ENCODE measurements at regions not wholly inside any gene's neighbourhood (a gene's known extent, or its start where the extent isn't known, plus 50 kb on each side); places are given as distances from the start of the nearest gene placed in this dataset.
A peak's percentile ranks its signal among the peaks of the same experiment; 100 is the strongest.

DNA sequence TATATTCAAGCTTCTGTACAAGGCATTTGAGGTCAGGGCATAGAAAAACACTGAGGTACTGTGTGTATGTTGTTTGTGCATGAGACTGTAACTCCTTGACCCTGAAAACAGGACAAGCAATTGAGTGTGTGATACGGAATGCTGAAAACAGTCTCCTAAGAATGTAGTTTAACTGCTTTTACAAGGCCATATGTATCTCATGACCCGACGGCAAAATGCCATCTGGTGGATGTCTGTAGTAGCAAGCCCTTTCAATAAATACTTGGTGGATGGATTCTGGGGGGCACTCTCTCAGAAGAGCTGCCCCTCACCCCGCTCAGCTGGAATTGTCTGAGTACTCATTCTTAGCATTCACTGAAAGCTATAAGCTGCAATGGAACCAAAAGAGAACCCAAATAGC lies 69.3 kb upstream of the EYS start:
- no peak overlapping the region for H3K4me2 ChIP-seq (ENCODE audit: insufficient read depth, low read length, poor library complexity, severe bottlenecking)
- H2AFZ ChIP-seq (ENCODE audit: low read length) = no peak overlapping the region
- H3K9ac ChIP-seq (ENCODE audit: low read depth, low read length, poor library complexity) = no peak overlapping the region
- H2BK5ac ChIP-seq (ENCODE audit: low read length) = no peak overlapping the region
- no peaks in the 10 kb centered on the region for H3K9me3 ChIP-seq (replicated peaks in 1 of 2; ENCODE audit: control insufficient read depth in 2 of 2, insufficient read depth in 1 of 2, low read depth in 1 of 2, low read length in 2 of 2)
- H3K27me3 ChIP-seq (ENCODE audit: control insufficient read depth in 3 of 3, insufficient read depth in 3 of 3, low read depth in 1 of 3, low read length in 3 of 3) = no peaks in the 10 kb centered on the region
- no peak overlapping the region for H2BK15ac ChIP-seq (ENCODE audit: low read length)
- no peak overlapping the region for H4K91ac ChIP-seq (ENCODE audit: low read depth, low read length, poor library complexity)
- H3K18ac ChIP-seq (ENCODE audit: low read length) = no peak overlapping the region
- H3K4ac ChIP-seq (ENCODE audit: low read length) = no peak overlapping the region
- WGBS, 2 donors (ENCODE audit: extremely low coverage in 2 of 2, insufficient read length in 2 of 2, insufficient replicate concordance in 1 of 2) = no CpG with 5 or more reads among the region's 4 CpGs
- DNase-seq (ENCODE audit: low spot score) = no peak
- H2BK120ac ChIP-seq (ENCODE audit: low read depth, low read length) = no peak overlapping the region
- H3K4me1 ChIP-seq (ENCODE audit: control insufficient read depth in 2 of 2, insufficient read depth in 1 of 2, low read depth in 1 of 2, low read length in 2 of 2) = no peaks in the 10 kb centered on the region
- no peaks in the 10 kb centered on the region for H3K36me3 ChIP-seq (replicated peaks in 1 of 2; ENCODE audit: control insufficient read depth in 2 of 2, insufficient read depth in 2 of 2, low read length in 2 of 2)
- no peak overlapping the region for H3K23ac ChIP-seq (ENCODE audit: low read depth, low read length, poor library complexity)
- H4K8ac ChIP-seq (ENCODE audit: low read depth, low read length) = no peak overlapping the region
- no peak overlapping the region for H2AK5ac ChIP-seq (ENCODE audit: low read depth, low read length)
- no peak overlapping the region for H3K27ac ChIP-seq (replicated peaks; ENCODE audit: low read length)
- no peaks in the 10 kb centered on the region for H3K79me1 ChIP-seq (ENCODE audit: low read depth, low read length)
- no peak overlapping the region for H2BK12ac ChIP-seq (ENCODE audit: low read length)
- H3K14ac ChIP-seq (ENCODE audit: low read length) = no peak overlapping the region
- no peak overlapping the region for H3K4me3 ChIP-seq (ENCODE audit: low read length in 2 of 2)

DNA sequence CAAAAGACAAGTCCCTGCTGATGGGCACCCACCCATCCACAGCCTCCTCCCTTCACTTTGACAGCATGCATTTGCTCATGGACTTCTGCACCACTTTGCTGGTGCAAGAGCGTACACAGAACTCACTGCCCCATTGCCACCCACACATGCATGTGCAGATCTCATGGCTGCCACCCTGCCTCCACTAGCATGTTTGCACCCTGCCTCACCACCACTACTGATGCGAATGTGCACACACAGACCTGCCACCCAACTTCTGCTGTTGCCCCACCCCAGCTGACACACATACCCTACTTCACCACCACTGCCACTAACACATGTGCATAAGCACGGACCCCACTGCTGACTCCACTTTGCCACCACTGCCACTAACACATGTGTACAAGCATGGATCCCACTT lies 64.9 kb upstream of the EYS start:
- Histone ChIP-seq H3K23ac (ENCODE audit: low read depth, low read length, poor library complexity) (no peak overlapping the region), H3K36me3 (replicated peaks in 1 of 2; ENCODE audit: control insufficient read depth in 2 of 2, insufficient read depth in 2 of 2, low read length in 2 of 2) (no peaks in the 10 kb centered on the region)

DNA sequence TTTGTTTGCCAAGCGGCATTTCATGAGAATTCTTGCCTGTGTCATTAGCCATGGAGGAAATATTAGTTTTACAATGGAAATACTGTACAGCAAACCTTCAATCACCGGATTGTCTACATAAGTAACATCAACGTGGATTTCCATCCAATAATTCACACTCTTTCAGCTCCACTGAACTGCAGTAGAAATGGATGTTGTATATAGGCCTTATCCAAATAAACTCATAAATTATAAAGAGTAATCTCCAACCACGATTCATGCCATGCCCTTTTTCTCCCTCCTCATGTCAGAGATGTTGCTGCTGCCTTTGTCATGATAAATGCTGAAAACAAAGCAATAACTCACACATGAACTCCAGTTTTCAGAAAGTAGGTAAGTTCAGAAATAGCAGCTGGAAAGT lies 54.9 kb upstream of the EYS start:
- no peak overlapping the region for H2AK5ac ChIP-seq (ENCODE audit: low read depth, low read length)
- no peak for DNase-seq (ENCODE audit: low spot score)
- no peaks in the 10 kb centered on the region for H3K27me3 ChIP-seq (ENCODE audit: control insufficient read depth in 3 of 3, insufficient read depth in 3 of 3, low read depth in 1 of 3, low read length in 3 of 3)
- H2BK12ac ChIP-seq (ENCODE audit: low read length) = no peak overlapping the region
- H3K27ac ChIP-seq (replicated peaks; ENCODE audit: low read length) = no peak overlapping the region
- H2BK5ac ChIP-seq (ENCODE audit: low read length) = no peak overlapping the region
- H3K9me3 ChIP-seq (replicated peaks in 1 of 2; ENCODE audit: control insufficient read depth in 2 of 2, insufficient read depth in 1 of 2, low read depth in 1 of 2, low read length in 2 of 2) = no peaks in the 10 kb centered on the region
- no peak overlapping the region for H2BK15ac ChIP-seq (ENCODE audit: low read length)
- no peaks in the 10 kb centered on the region for H3K36me3 ChIP-seq (replicated peaks in 1 of 2; ENCODE audit: control insufficient read depth in 2 of 2, insufficient read depth in 2 of 2, low read length in 2 of 2)
- H3K9ac ChIP-seq (ENCODE audit: low read depth, low read length, poor library complexity) = no peak overlapping the region
- no peak overlapping the region for H3K4ac ChIP-seq (ENCODE audit: low read length)
- no peak overlapping the region for H3K4me3 ChIP-seq (ENCODE audit: low read length in 2 of 2)
- no peak overlapping the region for H4K8ac ChIP-seq (ENCODE audit: low read depth, low read length)
- no CpG with 5 or more reads among the region's 4 CpGs for WGBS, 2 donors (ENCODE audit: extremely low coverage in 2 of 2, insufficient read length in 2 of 2, insufficient replicate concordance in 1 of 2)
- H3K79me1 ChIP-seq (ENCODE audit: low read depth, low read length) = no peaks in the 10 kb centered on the region
- H3K4me1 ChIP-seq (ENCODE audit: control insufficient read depth in 2 of 2, insufficient read depth in 1 of 2, low read depth in 1 of 2, low read length in 2 of 2) = peaks cover 0 to 6% of the 10 kb centered on the region in 2 donors
- no peak overlapping the region for H3K14ac ChIP-seq (ENCODE audit: low read length)
- H2BK120ac ChIP-seq (ENCODE audit: low read depth, low read length) = no peak overlapping the region
- H3K23ac ChIP-seq (ENCODE audit: low read depth, low read length, poor library complexity) = no peak overlapping the region
- H3K18ac ChIP-seq (ENCODE audit: low read length) = no peak overlapping the region
- H2AFZ ChIP-seq (ENCODE audit: low read length) = no peak overlapping the region
- H3K4me2 ChIP-seq (ENCODE audit: insufficient read depth, low read length, poor library complexity, severe bottlenecking) = no peak overlapping the region
- H4K91ac ChIP-seq (ENCODE audit: low read depth, low read length, poor library complexity) = no peak overlapping the region

More for the DNA sequence above, 64.9 kb upstream of the EYS start:
- Histone ChIP-seq H4K91ac (ENCODE audit: low read depth, low read length, poor library complexity) (no peak overlapping the region), H3K4ac (ENCODE audit: low read length) (no peak overlapping the region), H3K4me2 (ENCODE audit: insufficient read depth, low read length, poor library complexity, severe bottlenecking) (no peak overlapping the region), H3K4me1 (ENCODE audit: control insufficient read depth in 2 of 2, insufficient read depth in 1 of 2, low read depth in 1 of 2, low read length in 2 of 2) (no peaks in the 10 kb centered on the region), H3K4me3 (ENCODE audit: low read length in 2 of 2) (no peak overlapping the region), H2BK5ac (ENCODE audit: low read length) (no peak overlapping the region), H3K14ac (ENCODE audit: low read length) (no peak overlapping the region), H3K27me3 (ENCODE audit: control insufficient read depth in 3 of 3, insufficient read depth in 3 of 3, low read depth in 1 of 3, low read length in 3 of 3) (no peaks in the 10 kb centered on the region), H2AK5ac (ENCODE audit: low read depth, low read length) (no peak overlapping the region), H3K27ac (replicated peaks; ENCODE audit: low read length) (no peak overlapping the region), H4K8ac (ENCODE audit: low read depth, low read length) (no peak overlapping the region), H3K18ac (ENCODE audit: low read length) (peak overlapping the region; percentile 49), H2BK120ac (ENCODE audit: low read depth, low read length) (no peak overlapping the region), H2BK12ac (ENCODE audit: low read length) (no peak overlapping the region), H3K79me1 (ENCODE audit: low read depth, low read length) (no peaks in the 10 kb centered on the region), H3K9ac (ENCODE audit: low read depth, low read length, poor library complexity) (no peak overlapping the region), H2AFZ (ENCODE audit: low read length) (no peak overlapping the region), H3K9me3 (replicated peaks in 1 of 2; ENCODE audit: control insufficient read depth in 2 of 2, insufficient read depth in 1 of 2, low read depth in 1 of 2, low read length in 2 of 2) (no peaks in the 10 kb centered on the region), H2BK15ac (ENCODE audit: low read length) (no peak overlapping the region)
- no CpG with 5 or more reads among the region's 3 CpGs for WGBS, 2 donors (ENCODE audit: extremely low coverage in 2 of 2, insufficient read length in 2 of 2, insufficient replicate concordance in 1 of 2)
- no peak for DNase-seq (ENCODE audit: low spot score)

GRCh38 chr6:65760285-65760684 lies 53.3 kb upstream of the EYS start:
- H3K9me3 ChIP-seq (replicated peaks in 1 of 2; ENCODE audit: control insufficient read depth in 2 of 2, insufficient read depth in 1 of 2, low read depth in 1 of 2, low read length in 2 of 2) = no peaks in the 10 kb centered on the region
- H2BK15ac ChIP-seq (ENCODE audit: low read length) = no peak overlapping the region
- no peak overlapping the region for H3K14ac ChIP-seq (ENCODE audit: low read length)
- H2AK5ac ChIP-seq (ENCODE audit: low read depth, low read length) = no peak overlapping the region
- H3K9ac ChIP-seq (ENCODE audit: low read depth, low read length, poor library complexity) = no peak overlapping the region
- no peak overlapping the region for H2BK120ac ChIP-seq (ENCODE audit: low read depth, low read length)
- H3K27me3 ChIP-seq (ENCODE audit: control insufficient read depth in 3 of 3, insufficient read depth in 3 of 3, low read depth in 1 of 3, low read length in 3 of 3) = no peaks in the 10 kb centered on the region
- H2BK12ac ChIP-seq (ENCODE audit: low read length) = no peak overlapping the region
- H4K8ac ChIP-seq (ENCODE audit: low read depth, low read length) = no peak overlapping the region
- H3K4me2 ChIP-seq (ENCODE audit: insufficient read depth, low read length, poor library complexity, severe bottlenecking) = no peak overlapping the region
- no peak overlapping the region for H2BK5ac ChIP-seq (ENCODE audit: low read length)
- DNase-seq (ENCODE audit: low spot score) = peak; percentile 17
- no peak overlapping the region for H3K4ac ChIP-seq (ENCODE audit: low read length)
- H3K27ac ChIP-seq (replicated peaks; ENCODE audit: low read length) = no peak overlapping the region
- WGBS, 2 donors (ENCODE audit: extremely low coverage in 2 of 2, insufficient read length in 2 of 2, insufficient replicate concordance in 1 of 2) = no CpG with 5 or more reads among the region's 1 CpG
- no peak overlapping the region for H3K18ac ChIP-seq (ENCODE audit: low read length)
- H3K4me1 ChIP-seq (ENCODE audit: control insufficient read depth in 2 of 2, insufficient read depth in 1 of 2, low read depth in 1 of 2, low read length in 2 of 2) = peaks cover 0 to 6% of the 10 kb centered on the region in 2 donors
- H3K79me1 ChIP-seq (ENCODE audit: low read depth, low read length) = no peaks in the 10 kb centered on the region
- no peak overlapping the region for H2AFZ ChIP-seq (ENCODE audit: low read length)
- H4K91ac ChIP-seq (ENCODE audit: low read depth, low read length, poor library complexity) = no peak overlapping the region
- H3K23ac ChIP-seq (ENCODE audit: low read depth, low read length, poor library complexity) = no peak overlapping the region
- no peak overlapping the region for H3K4me3 ChIP-seq (ENCODE audit: low read length in 2 of 2)
- no peaks in the 10 kb centered on the region for H3K36me3 ChIP-seq (replicated peaks in 1 of 2; ENCODE audit: control insufficient read depth in 2 of 2, insufficient read depth in 2 of 2, low read length in 2 of 2)

All from neuronal stem cell (in vitro differentiated cells).